KBM-7 (cell line): ENCODE measurements at regions not wholly inside any gene's neighbourhood (a gene's known extent, or its start where the extent isn't known, plus 50 kb on each side); places are given as distances from the start of the nearest gene placed in this dataset.

ENCODE experiments used
- DNase-seq: peaks from one replicate; pipeline ENCODE4 v3.0.0-alpha.2; 2015
- in situ Hi-C: fragments of 300-500 bp; cut with MboI; formaldehyde crosslinking; loops from 2 replicates; pipeline ENCODE4 v1.14.3; 2020; ENCODE audit warnings: low sequenced_read_pairs, low pct_unique_long_range_greater_than_20kb, mixed read lengths

DNA sequence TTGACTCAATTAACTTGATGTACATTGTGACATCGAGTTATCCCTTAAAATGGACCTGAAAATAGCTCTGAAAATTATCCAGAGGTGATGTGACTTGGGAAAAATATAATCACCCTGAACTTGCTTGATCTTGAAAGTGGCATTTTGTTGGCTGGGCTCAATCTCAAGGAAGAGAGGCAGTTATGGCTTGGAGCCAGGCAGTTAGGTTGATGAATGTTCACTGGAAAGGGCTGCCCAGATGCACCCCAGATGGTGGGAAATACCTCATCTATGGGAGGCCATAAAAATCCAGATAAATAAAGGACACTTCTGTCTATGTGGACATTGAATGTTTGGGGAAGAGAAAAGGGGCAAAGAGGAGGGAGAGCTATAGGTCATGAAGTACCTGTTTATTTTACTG, 55.7 kb upstream of the OR5AN1 start:
- no peak for DNase-seq
- in situ Hi-C loops, result no loop called here

DNA sequence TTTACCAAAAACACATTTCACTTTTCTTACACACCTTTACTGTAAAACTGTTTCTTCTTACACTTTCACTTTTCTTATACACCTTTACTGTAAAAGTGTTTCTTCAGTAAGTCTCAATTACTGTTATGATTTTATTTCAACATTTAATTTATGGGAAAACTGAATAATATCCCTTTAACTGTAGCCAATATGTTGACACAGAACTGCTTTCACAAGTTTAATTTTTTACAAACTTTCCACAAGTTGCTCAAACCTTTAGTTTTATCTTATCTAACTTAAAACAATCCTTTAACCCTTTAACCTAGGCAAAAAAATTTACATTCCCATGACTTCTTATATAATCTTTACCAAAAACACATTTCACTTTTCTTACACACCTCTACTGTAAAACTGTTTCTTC, 63.3 kb upstream of the OR5AN1 start:
- in situ Hi-C loops, result no loop called here
- no peak for DNase-seq

DNA sequence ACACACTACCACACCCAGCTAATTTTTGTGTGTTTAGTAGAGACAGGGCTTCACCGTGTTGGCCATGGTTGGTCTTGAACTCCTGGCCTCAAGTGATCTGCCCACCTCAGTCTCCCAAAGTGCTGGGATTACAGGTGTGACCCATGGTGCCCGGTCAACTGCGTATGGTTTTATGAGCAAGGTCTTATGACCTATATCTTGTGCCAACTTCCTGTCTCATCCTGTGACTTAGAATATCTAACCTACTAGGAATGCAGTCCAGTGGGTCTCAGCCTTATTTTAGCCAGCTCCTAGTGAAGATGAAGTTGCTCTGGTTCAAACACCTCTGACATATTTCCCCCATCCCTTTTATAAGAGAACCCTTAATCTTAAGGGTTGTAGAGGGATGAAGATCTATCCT, 66.1 kb upstream of the OR5AN1 start:
- DNase-seq, result no peak
- in situ Hi-C loops, result no loop called here

DNA sequence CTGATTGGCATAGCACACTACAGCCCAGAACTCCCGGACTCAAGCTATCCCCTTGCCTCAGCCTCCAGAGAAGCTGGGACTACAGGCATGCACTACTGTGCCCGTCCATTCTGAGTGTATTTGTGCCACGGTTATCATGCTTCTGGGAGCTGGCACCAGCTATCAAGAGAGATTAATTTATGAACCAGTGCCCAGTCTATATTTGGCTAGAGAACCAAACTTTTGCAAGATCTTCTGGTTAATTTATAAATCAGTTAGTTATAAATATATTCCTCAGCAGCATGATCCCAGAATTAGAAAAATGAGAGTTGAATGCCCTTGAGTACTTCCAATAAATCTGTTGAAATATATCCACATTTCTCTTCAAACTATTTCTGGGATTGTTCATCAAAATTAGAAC, 67.5 kb upstream of the OR5AN1 start:
- DNase-seq, result no peak
- in situ Hi-C loops, result no loop called here

DNA sequence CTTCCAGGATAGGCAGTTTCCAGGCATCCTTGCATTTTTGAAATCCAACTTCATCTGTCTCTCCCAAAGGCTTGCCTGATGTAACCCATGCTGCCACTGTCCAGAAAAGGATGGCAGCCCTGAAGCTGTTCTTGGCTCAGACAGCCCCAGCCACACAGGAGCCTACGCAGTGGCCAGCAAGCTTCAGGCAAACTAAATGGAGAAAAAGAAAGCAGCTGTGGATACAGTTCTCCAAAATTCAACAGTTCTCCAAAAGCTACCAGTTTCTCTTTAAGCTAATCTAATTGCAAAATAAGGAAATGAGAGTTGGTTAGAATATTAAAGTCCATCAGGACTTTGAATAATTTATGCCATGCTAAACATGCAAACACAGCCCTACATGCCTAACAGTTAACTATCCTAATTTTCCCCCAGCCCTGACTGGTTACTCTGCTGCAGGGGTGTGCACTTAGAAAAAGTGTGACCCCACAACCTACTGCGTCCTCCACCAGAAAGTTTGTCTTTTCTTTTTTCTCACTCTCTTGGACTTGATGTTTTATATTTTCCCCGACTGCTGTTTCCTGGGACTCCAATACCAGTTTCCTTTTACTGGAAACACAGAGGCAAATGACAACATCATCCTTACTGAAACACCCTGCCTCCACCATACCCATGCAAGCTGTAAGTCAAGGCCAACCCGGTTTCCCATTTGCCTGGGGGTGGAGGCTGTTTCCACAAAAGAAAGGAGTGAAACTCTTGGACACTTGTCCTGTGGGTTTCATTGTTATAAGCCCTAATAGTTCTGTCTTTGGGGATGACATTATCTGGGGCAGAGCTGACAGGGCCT, 69.1 kb upstream of the OR5AN1 start:
- no peak for DNase-seq
- in situ Hi-C loops, result no loop called here

DNA sequence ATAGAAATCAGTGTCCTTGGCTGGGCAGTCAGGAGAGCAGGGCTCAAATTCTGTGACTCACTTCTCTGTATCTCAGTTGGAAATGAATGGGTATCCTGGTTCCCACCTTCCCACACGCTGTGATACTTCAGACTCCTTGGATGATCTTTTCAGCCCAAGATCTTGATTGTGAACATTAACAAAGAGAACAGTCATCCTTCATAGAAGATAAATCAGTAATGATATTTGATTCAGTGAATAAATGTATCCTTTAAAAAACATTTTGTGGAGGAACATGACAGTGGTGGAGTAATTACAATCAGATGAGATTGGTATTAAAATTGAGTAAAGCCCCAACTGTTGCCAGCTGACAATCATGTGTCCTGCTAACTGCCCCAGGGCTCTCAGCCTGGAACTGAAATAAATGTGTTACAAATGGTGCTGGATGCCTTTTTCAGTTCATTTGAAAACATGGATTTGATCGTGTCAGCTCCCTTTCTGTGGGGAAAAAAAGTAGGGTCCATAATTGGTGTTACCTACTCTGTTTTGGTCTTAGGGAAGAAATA, 72.9 kb upstream of the OR5AN1 start:
- in situ Hi-C loops, result no loop called here
- DNase-seq, result no peak

DNA sequence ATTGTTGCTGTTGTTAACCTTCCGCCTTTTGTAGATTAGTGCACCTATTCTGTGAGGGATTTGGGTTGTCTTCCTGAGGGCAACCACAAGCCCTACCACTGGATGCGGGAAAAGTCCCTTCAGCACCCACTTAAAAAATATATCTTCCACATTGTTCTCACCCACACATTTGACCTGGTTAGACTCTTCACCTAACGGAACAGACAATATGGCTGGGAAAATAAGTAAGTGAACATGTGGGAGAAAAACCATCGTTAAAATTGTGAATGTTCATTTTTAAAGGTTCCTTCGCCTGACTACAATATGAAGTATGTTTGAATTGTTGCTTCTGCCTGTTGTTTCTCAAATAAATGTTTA, 72.0 kb upstream of the MPEG1 start:
- in situ Hi-C loops, result no loop called here

DNA sequence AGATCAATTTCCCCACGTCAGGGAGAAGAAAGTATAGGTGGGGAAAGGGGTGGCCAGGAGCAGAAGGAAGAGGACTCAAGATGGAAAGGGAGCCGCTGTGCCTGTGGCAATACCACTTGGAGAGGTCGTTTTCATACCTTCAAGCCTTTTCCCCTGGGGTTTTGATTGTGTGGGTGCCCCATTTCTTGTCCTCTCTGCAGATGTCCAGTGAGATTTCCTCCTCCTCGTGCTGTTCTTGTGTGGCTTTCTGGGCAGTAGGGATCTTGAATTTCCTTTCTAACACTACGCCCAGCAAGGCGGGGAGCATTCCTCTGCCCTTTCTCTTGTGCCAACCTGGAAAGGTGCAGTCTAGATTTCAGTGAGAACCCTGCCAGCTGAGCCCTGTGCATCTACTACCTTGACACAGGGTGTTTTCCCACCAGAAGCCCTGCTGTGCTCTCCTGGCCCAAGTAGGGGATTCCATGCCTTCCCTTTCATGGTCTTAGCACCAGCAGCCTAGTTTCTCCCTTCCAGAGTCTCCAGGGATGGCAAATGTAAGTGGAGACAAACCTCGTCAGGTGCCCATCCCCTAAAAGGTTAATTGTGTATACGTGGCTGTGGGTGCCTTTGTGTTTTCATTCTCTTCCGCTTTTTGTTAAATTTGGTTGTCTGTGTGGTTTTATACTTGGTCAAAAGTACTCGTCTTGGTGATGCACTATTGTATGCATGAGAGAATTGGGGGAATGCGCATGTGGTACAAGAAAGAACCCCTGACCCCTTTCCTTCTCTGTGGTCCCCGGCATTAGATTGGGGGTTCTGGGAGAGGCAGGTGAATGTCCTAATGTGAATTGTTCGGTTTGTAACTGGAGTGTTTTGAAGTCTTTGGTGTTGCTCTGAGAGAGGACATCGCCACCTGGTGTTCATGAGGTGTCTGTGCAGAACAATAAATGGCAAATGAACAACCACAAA, 71.4 kb upstream of the MPEG1 start:
- DNase-seq, result peak; percentile 76
- in situ Hi-C loops, result no loop called here

More for the DNA sequence above, 72.0 kb upstream of the MPEG1 start:
- no peak for DNase-seq

DNA sequence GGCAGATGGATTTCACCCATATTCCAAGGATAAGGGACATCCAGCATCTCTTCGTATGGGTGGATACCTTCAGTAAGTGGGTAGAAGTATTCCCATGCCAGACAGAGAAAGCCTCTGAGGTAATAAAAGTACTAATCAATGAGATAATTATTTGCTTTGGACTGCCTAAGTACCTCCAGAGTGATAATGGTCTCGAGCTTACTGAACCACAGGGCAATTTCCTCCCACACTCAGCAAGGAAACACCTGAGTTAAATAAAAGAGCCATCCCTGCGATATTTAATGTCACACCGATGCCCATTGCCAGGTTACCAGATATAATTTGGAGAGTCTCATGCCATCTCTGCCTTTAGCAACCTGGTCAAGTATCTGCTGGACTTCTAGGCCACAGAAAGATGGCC, 70.6 kb upstream of the MPEG1 start:
- in situ Hi-C loops, result no loop called here
- DNase-seq, result no peak

DNA sequence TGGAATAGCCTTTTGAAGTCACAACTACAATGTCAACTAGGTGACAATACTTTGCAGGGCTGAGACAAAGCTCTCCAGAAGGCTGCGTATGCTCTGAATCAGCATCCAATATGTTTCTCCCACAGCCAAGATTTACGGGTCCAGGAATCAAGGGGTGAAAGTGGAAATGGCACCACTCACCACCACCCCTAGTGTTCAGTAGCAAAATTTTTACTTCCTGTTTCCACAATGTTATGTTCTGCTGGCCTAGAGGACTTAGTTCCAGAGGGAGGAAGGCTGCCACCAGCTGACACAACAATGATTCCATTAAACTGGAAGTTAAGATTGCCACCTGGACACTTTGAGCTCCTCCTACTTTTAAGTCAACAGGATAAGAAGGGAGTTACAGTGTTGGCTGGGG, 68.5 kb upstream of the MPEG1 start:
- in situ Hi-C loops, result no loop called here
- peak; percentile 31 for DNase-seq

DNA sequence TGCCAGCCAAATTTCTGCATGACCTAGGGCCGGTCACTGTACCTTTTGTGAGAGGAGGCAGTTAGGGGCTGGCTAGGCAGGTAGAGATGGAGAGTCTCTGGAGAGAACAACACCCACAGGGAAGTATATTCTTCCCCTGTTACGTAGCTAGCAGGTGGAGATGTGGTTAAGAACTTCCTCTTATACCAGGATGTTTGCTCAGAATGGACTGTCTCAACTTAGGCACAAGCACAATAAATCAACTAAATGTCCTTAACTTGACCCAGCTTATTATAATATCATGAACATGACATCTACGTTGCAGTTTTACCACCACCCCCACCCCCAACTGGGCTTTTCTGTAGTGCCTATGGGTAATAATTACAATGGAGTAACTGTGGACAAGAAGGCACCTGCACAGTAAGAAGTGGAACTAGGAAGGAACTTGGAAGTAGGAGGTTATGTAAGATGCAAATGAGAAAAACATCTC, 60.7 kb upstream of the MPEG1 start:
- peak; percentile 83 for DNase-seq
- in situ Hi-C loops, result no loop called here

DNA sequence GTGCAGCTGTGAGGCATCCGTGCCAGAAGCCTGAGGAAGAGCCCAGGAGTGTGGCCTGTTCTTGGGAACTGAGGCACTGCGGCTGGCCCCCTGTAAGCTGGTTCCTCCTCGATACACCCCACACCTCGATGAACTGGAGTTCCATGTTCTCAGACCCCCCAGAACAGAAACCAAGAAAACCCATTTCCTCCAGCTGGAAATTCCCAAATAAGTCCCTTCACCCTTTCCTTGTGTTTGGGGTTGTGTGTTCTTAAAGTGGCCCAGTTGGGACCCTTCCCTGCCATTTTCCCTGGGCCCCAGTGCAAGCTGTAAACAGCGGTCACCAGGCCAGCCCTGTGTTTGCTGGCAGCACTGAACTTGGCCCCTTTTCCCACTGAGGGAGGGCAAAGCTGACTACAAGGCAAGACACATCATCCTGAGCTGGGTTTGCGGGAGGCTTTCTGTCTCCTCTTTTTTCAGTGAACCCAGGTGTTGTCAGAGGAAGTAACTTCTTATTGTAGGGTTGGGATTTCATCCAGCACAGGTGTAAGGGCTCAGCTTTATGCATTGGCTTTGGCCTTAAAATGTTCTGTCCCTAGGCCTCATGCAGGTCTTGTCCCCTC, 60.1 kb upstream of the MPEG1 start:
- in situ Hi-C loops, result no loop called here
- no peak for DNase-seq

DNA sequence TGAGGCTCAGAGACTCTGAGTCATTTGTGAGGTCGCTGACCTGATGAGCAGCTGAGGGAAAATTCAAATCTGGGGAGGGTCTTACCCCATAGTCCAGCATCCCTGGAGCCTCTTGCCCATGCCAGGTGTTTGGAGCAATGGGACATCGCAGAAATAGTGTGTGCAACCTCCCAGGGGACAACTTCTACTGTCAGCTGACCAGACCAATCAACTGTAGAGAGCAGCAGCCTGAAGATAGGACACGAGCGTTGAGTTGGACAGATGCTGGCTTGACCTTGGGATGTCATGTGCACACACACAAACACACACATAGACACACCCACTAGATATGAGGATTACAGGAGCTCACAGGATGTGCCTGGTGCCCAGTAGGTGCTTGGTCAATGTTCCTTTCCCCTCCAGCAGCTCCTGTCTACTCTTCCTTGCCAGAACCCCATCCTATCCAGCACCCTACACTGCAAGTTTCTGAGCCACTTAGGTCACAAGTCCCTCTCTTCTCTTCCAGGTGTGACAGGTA, 59.1 kb upstream of the MPEG1 start:
- in situ Hi-C loops, result no loop called here
- DNase-seq, result no peak

DNA sequence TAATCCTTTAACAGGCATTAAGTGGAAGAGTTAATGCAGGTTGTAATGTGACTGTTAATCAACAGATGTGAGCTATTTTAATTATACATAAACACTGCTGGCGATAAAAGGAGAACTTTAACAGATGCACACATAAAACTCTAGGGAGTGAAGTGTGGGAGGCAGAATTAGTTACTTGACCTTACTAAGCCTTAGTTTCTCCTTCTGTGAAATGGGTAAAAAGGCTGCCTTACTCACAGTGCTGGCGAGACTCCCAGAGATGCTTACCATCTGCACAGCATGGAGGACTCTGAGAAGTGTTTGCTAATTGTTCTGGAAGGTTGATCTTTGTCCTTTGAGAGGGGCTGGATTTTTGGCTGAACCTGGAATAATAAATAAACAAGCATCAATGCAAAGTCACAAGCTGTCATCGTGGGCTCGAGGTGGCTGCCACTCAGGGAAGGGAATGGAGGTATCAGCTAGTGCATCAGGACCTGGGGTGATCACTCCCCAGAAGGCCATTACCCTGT, 58.6 kb upstream of the MPEG1 start:
- no peak for DNase-seq
- in situ Hi-C loops, result no loop called here

DNA sequence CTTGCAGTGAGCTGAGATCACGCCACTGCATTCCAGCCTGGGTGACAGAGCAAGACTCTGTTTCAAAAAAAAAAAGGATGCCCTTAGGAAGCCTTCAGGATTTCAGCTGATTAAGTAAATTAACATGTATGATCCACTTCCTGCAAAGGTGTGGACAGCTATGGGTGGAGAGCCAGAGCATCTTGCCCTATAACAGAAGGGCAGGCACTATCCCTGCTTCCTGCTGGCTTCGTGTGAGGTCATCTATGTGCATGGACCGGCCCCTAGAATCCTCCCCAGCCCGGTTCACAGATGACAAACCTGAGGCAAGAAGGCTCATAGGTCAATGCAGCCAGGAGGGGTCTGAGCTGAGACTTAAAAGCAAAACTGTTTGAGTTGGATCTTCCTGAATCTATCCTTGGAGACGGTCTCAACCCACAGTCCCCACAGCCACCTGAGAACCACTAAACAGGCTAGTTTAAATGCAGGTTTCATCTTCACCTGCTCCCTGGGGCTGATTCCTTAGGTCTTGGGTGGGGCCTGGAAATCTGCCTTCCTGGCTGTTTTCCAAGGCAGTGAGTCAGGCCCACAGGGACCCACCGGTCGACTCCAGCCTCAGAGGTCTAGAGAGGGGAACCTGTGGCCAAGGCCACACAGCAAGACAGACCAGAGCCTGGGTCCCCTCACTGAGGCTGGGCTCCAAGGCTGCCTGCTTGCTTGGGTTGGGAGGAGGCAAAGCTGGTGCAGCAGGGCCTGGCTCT, 55.2 kb upstream of the MPEG1 start:
- DNase-seq, result no peak
- in situ Hi-C loops, result no loop called here

DNA sequence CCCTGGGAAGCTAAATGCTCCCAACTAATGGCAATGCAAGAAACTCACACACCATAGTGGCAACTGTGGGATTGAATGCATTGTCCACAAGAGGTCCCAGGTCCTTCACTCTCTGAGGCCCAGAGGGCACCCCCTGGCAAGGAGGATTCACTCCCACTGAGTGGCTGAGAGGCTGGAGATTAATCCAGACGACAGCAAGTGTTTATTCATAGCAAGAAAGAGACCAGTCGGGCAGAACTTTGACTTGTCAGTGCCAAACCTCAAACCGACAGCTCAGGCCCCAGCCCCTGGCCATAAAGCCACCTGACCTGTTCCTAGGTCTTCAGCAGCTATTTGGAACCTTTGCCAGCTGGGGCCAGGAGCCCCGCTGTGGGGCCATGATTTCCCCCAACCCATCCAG, 54.5 kb upstream of the MPEG1 start:
- DNase-seq, result no peak
- in situ Hi-C loops, result no loop called here

DNA sequence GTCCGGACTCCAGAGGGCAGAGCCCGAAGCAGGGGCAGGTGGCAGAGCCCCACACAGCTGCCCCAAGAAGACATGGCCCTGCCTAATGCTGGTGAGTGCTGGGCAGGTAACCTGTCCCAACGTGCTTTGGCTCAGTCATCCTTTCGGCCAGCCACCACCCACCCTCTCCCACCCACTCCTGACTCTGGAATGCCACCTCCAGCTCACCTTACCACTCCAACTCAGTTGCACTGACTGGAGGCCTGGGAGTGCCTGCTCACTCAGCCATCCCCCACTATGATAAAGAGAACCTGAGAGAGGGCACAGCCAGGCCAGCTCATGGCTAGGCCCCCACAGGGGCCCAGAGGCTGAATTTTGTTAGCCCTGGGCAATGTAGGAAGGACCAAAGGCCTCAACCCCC, 53.8 kb upstream of the MPEG1 start:
- in situ Hi-C loops, result no loop called here
- DNase-seq, result no peak

DNA sequence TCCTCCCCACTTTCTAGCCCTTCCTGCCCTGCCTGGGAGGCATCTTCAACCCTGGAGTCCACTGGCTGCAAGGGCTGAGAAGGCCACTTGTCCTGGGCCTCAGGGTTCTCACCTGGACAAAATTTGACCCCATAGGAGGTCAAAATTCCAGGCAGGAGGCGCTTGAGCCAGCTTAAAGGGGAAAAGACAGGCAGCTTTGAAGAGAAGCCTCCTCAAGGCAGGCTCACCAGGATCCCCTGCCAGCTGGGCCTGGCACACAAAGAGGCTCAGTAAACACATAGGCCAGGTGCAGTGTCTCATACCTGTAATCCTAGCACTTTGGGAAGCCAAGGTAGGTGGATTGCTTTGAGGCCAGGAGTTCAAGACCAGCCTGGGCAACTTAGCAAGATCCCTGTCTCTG, 53.0 kb upstream of the MPEG1 start:
- in situ Hi-C loops, result no loop called here
- DNase-seq, result no peak

DNA sequence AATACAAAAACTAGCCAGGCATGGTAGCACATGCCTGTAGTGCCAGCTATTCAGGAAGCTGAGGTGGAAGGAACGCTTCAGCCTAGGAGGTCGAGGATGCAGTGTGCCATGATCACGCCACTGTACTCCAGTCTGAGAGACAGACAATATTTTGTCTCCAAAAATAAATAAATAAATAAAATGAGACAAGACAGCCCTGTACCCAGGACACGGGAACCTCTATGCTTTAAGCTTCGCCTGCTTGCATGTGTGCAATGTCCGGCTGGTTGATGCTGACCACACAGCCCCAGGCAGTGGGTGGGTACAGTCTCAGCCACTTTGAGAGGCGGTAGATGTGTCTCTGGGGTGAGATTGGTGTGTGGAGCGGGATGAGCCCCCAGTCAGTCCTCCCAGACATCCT, 52.0 kb upstream of the MPEG1 start:
- in situ Hi-C loops, result no loop called here
- DNase-seq, result no peak
